Loucy (cell line): ENCODE measurements at regions not wholly inside any gene's neighbourhood (a gene's known extent, or its start where the extent isn't known, plus 50 kb on each side); places are given as distances from the start of the nearest gene placed in this dataset.

Experiments
- H2AFZ ChIP-seq: fragments of 200-600 bp; sonication (generic); 2 replicates; pipeline ENCODE4 v1.6.0; 2016; ENCODE audit warnings: antibody characterized with exemption, mild to moderate bottlenecking, low read length, moderate library complexity
- H3F3A ChIP-seq: fragments of 200-600 bp; 2 replicates; pipeline ENCODE4 v1.6.0; 2016; ENCODE audit warnings: antibody characterized with exemption, low read depth, mild to moderate bottlenecking
- H3K27me3 ChIP-seq: fragments of 200-600 bp; sonication (generic); 2 replicates; pipeline ENCODE4 v1.6.1; 2014; ENCODE audit warnings: low read length, mild to moderate bottlenecking; ENCODE audit not compliant: insufficient read depth, poor library complexity, severe bottlenecking
- H3K36me3 ChIP-seq: fragments of 200-600 bp; sonication (generic); 2 replicates; pipeline ENCODE4 v1.6.1; 2016; ENCODE audit warnings: low read length; ENCODE audit not compliant: insufficient read depth
- H3K4me1 ChIP-seq: fragments of 200-600 bp; sonication (generic); 2 replicates; pipeline ENCODE4 v1.5.1; 2014; ENCODE audit warnings: low read length, mild to moderate bottlenecking; ENCODE audit not compliant: insufficient read depth, poor library complexity, severe bottlenecking
- H3K4me2 ChIP-seq: fragments of 200-600 bp; sonication (generic); 2 replicates; pipeline ENCODE4 v1.6.0; 2014; ENCODE audit warnings: antibody characterized with exemption, low read length, low read depth, mild to moderate bottlenecking; ENCODE audit not compliant: poor library complexity, severe bottlenecking
- H3K4me3 ChIP-seq: fragments of 200-600 bp; sonication (generic); 2 replicates; pipeline ENCODE4 v1.5.1; 2014; ENCODE audit warnings: low read length, mild to moderate bottlenecking, mixed read lengths; ENCODE audit not compliant: poor library complexity, severe bottlenecking
- H3K79me2 ChIP-seq: fragments of 200-600 bp; sonication (generic); 2 replicates; pipeline ENCODE4 v1.6.1; 2014; ENCODE audit warnings: low read length; ENCODE audit not compliant: insufficient read depth
- H3K9ac ChIP-seq: fragments of 200-600 bp; sonication (generic); 2 replicates; pipeline ENCODE4 v1.6.0; 2014; ENCODE audit warnings: mild to moderate bottlenecking, low read depth, low read length, moderate library complexity; ENCODE audit not compliant: poor library complexity, severe bottlenecking
- H3K9me2 ChIP-seq: fragments of 200-600 bp; sonication (generic); replicated peaks from 2 replicates; pipeline ENCODE4 v1.6.1; 2016; ENCODE audit warnings: low read depth, low read length, mixed read lengths
- H3K9me3 ChIP-seq: fragments of 200-600 bp; sonication (generic); 2 replicates; pipeline ENCODE4 v1.6.1; 2014; ENCODE audit warnings: mild to moderate bottlenecking, antibody characterized with exemption, low read length, low read depth; ENCODE audit not compliant: insufficient read depth
- H4K20me1 ChIP-seq: fragments of 200-600 bp; sonication (generic); 2 replicates; pipeline ENCODE4 v1.6.0; 2014; ENCODE audit warnings: antibody characterized with exemption, low read length, mild to moderate bottlenecking; ENCODE audit not compliant: insufficient read depth, poor library complexity, severe bottlenecking
- EZH2phosphoT487 ChIP-seq: fragments of 200-600 bp; IDR thresholded peaks from 2 replicates; pipeline ENCODE4 v1.6.1; 2018; ENCODE audit warnings: antibody characterized with exemption, mild to moderate bottlenecking, moderate library complexity, borderline replicate concordance
- TF ChIP-seq, protein P1 (sequence below): fragments of 200-600 bp; sonication (generic); conservative IDR thresholded peaks from 2 replicates; pipeline ENCODE4 v1.5.1; 2014; ENCODE audit warnings: mild to moderate bottlenecking, antibody characterized with exemption, low read length

DNA sequence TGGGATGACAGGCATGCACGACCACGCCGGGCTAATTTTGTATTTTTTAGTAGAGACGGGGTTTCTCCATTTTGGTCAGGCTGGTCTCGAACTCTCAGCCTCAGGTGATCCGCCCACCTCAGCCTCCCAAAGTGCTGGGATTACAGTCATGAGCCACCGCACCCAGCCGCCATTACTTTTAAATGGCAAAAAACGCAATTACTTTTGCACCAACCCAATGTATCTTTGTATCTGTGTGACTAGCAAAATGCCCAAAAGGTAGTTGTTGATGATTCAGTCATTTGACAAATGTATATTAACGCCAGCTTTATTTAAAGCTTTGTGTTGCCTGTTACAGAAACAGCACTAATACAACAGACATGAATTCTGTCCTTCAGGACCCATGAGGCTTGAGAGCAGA, 216.9 kb upstream of the FMN2 start:
- Histone ChIP-seq H3K9ac (no peak overlapping the region), H3K36me3 (no peaks in the 10 kb centered on the region), H3F3A (no peaks in the 10 kb centered on the region), H3K4me2 (no peak overlapping the region), H2AFZ (no peak overlapping the region), H3K27me3 (no peaks in the 10 kb centered on the region), H3K4me1 (no peaks in the 10 kb centered on the region), H4K20me1 (no peaks in the 10 kb centered on the region), H3K9me3 (no peaks in the 10 kb centered on the region), H3K9me2 (no peaks in the 10 kb centered on the region), H3K79me2 (no peaks in the 10 kb centered on the region), H3K4me3 (no peak overlapping the region)
- TF ChIP-seq, protein P1, sequence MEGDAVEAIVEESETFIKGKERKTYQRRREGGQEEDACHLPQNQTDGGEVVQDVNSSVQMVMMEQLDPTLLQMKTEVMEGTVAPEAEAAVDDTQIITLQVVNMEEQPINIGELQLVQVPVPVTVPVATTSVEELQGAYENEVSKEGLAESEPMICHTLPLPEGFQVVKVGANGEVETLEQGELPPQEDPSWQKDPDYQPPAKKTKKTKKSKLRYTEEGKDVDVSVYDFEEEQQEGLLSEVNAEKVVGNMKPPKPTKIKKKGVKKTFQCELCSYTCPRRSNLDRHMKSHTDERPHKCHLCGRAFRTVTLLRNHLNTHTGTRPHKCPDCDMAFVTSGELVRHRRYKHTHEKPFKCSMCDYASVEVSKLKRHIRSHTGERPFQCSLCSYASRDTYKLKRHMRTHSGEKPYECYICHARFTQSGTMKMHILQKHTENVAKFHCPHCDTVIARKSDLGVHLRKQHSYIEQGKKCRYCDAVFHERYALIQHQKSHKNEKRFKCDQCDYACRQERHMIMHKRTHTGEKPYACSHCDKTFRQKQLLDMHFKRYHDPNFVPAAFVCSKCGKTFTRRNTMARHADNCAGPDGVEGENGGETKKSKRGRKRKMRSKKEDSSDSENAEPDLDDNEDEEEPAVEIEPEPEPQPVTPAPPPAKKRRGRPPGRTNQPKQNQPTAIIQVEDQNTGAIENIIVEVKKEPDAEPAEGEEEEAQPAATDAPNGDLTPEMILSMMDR = no peak
- no peak for TF ChIP-seq EZH2phosphoT487

DNA sequence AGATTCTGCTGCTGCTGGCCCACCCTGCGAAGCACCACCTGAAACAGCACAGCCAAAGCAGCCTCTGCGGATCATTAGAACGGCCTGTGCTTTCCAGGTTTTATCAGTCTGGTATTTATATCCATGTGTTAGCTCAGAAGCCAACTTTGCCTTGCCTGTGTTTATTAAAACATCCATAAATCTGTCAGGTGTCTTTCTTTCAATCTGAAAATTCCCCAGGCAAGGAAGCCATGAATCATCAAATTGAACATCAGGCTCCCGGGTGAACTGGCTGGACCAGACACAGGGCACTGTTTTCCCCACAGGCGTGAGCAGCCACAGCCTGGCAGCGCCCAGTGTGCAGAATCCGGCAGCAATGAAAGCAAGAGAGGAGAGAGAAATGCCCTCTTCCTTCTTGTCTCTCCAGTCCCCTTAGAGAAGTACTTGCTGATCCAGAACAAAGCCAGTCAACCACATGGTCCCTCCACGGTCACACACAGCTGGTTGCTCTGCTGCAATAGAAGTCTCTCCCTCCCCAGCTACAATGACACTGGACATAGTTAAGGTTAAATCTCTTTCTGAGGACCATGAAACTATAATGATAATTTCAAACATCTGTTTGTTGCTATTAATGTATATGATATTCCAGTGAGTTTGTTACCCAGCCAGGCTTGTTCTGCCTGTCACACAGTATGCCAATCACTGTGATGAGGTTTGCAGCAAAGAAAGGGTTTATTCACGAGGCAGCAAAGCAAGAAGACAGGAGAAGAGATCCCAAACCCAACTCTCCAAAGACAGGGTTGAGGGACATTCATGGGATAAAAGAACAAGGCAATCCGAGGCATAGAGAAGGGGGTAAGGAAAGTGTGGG, 212.1 kb upstream of the FMN2 start:
- no peaks in the 10 kb centered on the region for H3F3A ChIP-seq
- TF ChIP-seq EZH2phosphoT487 = no peak
- TF ChIP-seq, protein P1 = no peak
- no peaks in the 10 kb centered on the region for H3K36me3 ChIP-seq
- H3K27me3 ChIP-seq = no peaks in the 10 kb centered on the region
- no peak overlapping the region for H2AFZ ChIP-seq
- no peaks in the 10 kb centered on the region for H3K9me3 ChIP-seq
- no peaks in the 10 kb centered on the region for H4K20me1 ChIP-seq
- H3K9me2 ChIP-seq = no peaks in the 10 kb centered on the region
- H3K4me2 ChIP-seq = no peak overlapping the region
- H3K9ac ChIP-seq = no peak overlapping the region
- H3K79me2 ChIP-seq = no peaks in the 10 kb centered on the region
- H3K4me1 ChIP-seq = no peaks in the 10 kb centered on the region
- H3K4me3 ChIP-seq = no peak overlapping the region

DNA sequence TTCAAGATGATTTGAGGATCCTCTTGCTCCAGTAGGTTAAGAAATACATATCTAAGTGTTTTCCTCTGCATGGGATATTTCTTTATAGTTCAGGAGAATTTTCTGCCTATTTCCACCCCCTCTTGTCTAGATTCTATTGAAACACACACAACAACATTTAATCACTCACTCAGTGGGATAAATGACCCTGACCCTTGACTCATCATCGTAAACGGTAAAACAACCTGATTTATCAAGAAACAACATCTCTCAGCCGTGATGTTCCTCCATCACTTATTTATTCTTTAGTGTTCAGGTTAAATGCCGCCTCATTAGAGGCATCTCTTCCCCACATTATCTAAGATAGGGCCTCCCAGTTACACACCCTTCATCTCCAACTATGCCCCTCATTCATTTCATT, 208.7 kb upstream of the FMN2 start:
- Histone ChIP-seq H3K36me3 (no peaks in the 10 kb centered on the region), H4K20me1 (no peaks in the 10 kb centered on the region), H3K4me1 (no peaks in the 10 kb centered on the region), H3K9ac (no peak overlapping the region), H3K9me2 (no peaks in the 10 kb centered on the region), H3K27me3 (no peaks in the 10 kb centered on the region), H3F3A (no peaks in the 10 kb centered on the region), H3K4me2 (no peak overlapping the region), H2AFZ (no peak overlapping the region), H3K79me2 (no peaks in the 10 kb centered on the region), H3K4me3 (no peak overlapping the region), H3K9me3 (no peaks in the 10 kb centered on the region)
- TF ChIP-seq, protein P1 = no peak
- no peak for TF ChIP-seq EZH2phosphoT487
